ENCODE measurements at regions not wholly inside any gene's neighbourhood (a gene's known extent, or its start where the extent isn't known, plus 50 kb on each side); places are given as distances from the start of the nearest gene placed in this dataset.

- DNase-seq (ENCODE audit: low spot score), result peak; percentile 23
Measured at GRCh38 chr5:147963948-147964693, 57.8 kb upstream of the C5orf46 start.

DNA sequence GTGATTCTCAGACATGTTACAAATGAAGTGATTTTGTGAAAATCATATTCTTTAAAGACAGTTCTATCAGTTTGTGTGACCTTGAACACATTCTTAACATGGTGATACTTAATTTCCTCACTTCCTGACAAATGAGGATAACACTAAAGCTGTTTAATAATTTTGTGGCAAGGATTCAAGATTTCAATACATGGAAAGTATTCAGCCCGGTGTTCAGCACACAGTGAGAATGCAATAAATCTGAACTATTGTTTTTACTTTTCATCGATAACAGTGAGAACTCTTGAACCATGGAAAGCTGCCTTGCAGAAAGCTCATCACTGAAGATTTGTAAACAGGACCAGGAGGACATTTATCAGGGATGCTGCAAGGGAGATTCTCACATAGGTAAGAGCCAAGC is 57.1 kb upstream of the C5orf46 start:
- no peak for DNase-seq (ENCODE audit: low spot score)

GRCh38 chr5:147961208-147961749 is 54.9 kb upstream of the C5orf46 start:
- DNase-seq (ENCODE audit: low spot score), result no peak

- DNase-seq (ENCODE audit: low spot score), result no peak
Measured at GRCh38 chr5:147957901-147958300, 51.6 kb upstream of the C5orf46 start.

DNA sequence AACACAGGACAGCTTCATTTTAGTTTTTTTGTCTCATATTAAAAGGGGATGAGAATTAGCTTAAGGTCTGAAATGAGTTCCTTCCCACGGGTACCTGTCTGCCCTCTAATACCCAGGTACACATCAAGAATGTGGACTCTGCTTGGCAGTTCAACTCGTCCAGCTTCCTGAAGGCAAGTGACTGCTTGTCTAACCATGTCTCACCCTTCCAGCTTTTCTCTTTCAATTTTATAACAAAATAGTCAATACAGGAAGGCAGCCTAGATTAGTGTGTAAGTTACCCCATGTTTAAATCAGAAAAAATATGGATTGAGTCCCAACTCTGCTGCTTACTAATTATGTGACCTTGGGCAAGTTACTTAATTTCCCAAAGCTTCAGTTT is 50.5 kb upstream of the C5orf46 start:
- no peak for DNase-seq (ENCODE audit: low spot score)

DNA sequence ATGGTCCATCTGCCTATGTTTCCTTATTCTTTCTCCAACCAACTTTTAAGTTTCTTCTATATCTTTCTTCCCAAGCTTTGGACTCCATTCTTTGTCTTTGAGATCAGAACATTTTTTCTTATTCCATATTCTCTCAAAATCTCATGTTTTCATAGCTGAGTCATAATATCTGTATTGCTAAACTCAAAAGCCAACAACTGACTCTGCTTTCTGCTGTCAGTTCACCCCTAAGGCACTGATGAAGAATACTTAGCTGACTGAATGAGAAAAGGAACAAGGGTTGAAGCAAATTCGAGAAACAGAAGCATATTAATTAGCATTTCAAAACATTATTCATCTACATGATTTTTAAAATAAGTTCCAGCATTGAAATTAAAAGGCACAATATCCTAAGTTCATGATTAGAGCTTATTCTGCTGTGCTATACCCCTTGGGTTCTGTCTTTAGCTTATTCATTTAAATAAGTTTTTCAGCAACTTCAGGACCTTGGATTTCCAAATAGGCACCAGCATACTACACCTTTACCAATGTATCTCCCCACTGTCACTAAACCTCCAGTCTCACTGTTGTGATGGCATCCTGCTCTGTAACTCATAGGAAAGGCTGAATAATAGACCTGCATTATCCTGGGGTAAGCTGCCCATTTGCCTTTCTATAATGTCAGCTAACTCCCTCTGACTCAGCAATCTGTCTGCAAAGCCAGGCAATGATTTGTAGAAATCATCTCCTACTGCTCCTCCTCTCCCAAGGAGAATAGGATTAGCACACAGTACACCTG is 49.9 kb upstream of the C5orf46 start:
- no peak for DNase-seq (ENCODE audit: low spot score)

Measured in Ammon's horn (tissue), 1 donor.